A549 (cell line): ENCODE measurements at regions not wholly inside any gene's neighbourhood (a gene's known extent, or its start where the extent isn't known, plus 50 kb on each side); places are given as distances from the start of the nearest gene placed in this dataset.

Experiments used
- ATAC-seq, 2 experiments: fragments of 200-7000 bp in 1 of 2; fragments of >200 bp in 1 of 2; cut with Nextera tagmentation in 1 of 2; cut with Tn5 transposase in 1 of 2; 3 replicates each; pipeline versions ENCODE4 v1.8.0 to v1.9.1; 2018 to 2020; ENCODE audit warnings: mild to moderate bottlenecking in 1 of 2, moderate library complexity in 1 of 2
- CTCF ChIA-PET: fragments of 300-600 bp; sonication (Branson Sonifier 250); formaldehyde crosslinking; extraction: SDS; loops from one replicate; lab custom pipeline; 2021; ENCODE audit warnings: antibody characterized with exemption, inconsistent platforms; lab: Yijun Ruan, JAX
- POLR2A ChIA-PET: fragments of 350-600 bp; formaldehyde crosslinking; extraction: SDS; loops from one replicate; lab custom pipeline; 2021; ENCODE audit warnings: antibody characterized with exemption, inconsistent platforms; lab: Yijun Ruan, JAX
- DNase-seq, 2 experiments: peaks; one replicate each; pipeline versions ENCODE4 v3.0.0 to v3.0.0-alpha.2; 2011 to 2016; ENCODE audit warnings: low read depth in 1 of 2, low spot score in 1 of 2
- FAIRE-seq: peaks from 2 replicates; lab custom pipeline; 2011; peaks lifted over from hg19 to GRCh38; lab: Jason Lieb, UNC
- H3K27ac ChIP-seq, 2 experiments: fragments of >200 bp; sonication (Bioruptor Twin); formaldehyde crosslinking; 3 replicates each; pipeline ENCODE4 v1.5.1; 2016 to 2017
- H3K4me1 ChIP-seq: fragments of >200 bp; sonication (Bioruptor Twin); formaldehyde crosslinking; 3 replicates; pipeline ENCODE4 v1.6.1; 2016
- H3K4me2 ChIP-seq: fragments of >200 bp; sonication (Bioruptor Twin); formaldehyde crosslinking; 3 replicates; pipeline ENCODE4 v1.6.1; 2016
- H3K4me3 ChIP-seq: fragments of >200 bp; sonication (Bioruptor Twin); formaldehyde crosslinking; 3 replicates; pipeline ENCODE4 v1.5.1; 2016
- H3K9me3 ChIP-seq: fragments of >200 bp; sonication (Bioruptor Twin); formaldehyde crosslinking; 3 replicates; pipeline ENCODE4 v1.6.1; 2016
- BCL3 ChIP-seq: fragments of >200 bp; sonication (Bioruptor Twin); formaldehyde crosslinking; IDR thresholded peaks from 3 replicates; pipeline ENCODE4 v1.6.1; 2016
- BHLHE40 ChIP-seq: IDR thresholded peaks from 2 replicates; pipeline ENCODE4 v1.6.1; 2012; ENCODE audit warnings: low read depth, low read length, inconsistent platforms
- CBX2 ChIP-seq: fragments of 200-600 bp; sonication (generic); IDR thresholded peaks from 2 replicates; pipeline ENCODE4 v1.6.1; 2016; ENCODE audit warnings: low read depth, mild to moderate bottlenecking, borderline replicate concordance
- CEBPB ChIP-seq, 2 experiments: fragments of >200 bp in 1 of 2; sonication (Bioruptor Twin) in 1 of 2; formaldehyde crosslinking in 1 of 2; IDR thresholded peaks; 2 replicates each; pipeline ENCODE4 v1.6.1; 2012 to 2016
- EHMT2 ChIP-seq: fragments of 200-600 bp; sonication (generic); IDR thresholded peaks from 2 replicates; pipeline ENCODE4 v1.6.1; 2016; ENCODE audit warnings: antibody characterized with exemption, low read depth, mild to moderate bottlenecking, moderate library complexity
- ELK1 ChIP-seq: fragments of 150-350 bp; IDR thresholded peaks from 2 replicates; pipeline ENCODE4 v1.6.1; 2014; ENCODE audit warnings: low read depth, mild to moderate bottlenecking, low read length
- FOXS1 ChIP-seq: fragments of 250-450 bp; sonication (Bioruptor Pico); IDR thresholded peaks from 2 replicates; pipeline ENCODE4 v1.5.0; 2020; ENCODE audit warnings: mild to moderate bottlenecking, moderate library complexity
- HDAC2 ChIP-seq: fragments of 200-600 bp; sonication (generic); IDR thresholded peaks from 2 replicates; pipeline ENCODE4 v1.6.1; 2016
- HMGXB4 ChIP-seq: fragments of 250-450 bp; sonication (Bioruptor Pico); IDR thresholded peaks from 2 replicates; pipeline ENCODE4 v1.5.0; 2021; ENCODE audit warnings: mild to moderate bottlenecking, moderate library complexity, borderline replicate concordance
- JUN ChIP-seq, 2 experiments: fragments of >200 bp; sonication (Bioruptor Twin); formaldehyde crosslinking; IDR thresholded peaks; 2 replicates in 1 of 2; 3 replicates in 1 of 2; pipeline ENCODE4 v1.6.1; 2016 to 2017
- JUNB ChIP-seq: fragments of >200 bp; sonication (Bioruptor Twin); formaldehyde crosslinking; IDR thresholded peaks from 2 replicates; pipeline ENCODE4 v1.6.1; 2016
- KDM5A ChIP-seq: fragments of 200-600 bp; sonication (generic); IDR thresholded peaks from 2 replicates; pipeline ENCODE4 v1.6.1; 2016; ENCODE audit warnings: antibody characterized with exemption, mild to moderate bottlenecking
- MAX ChIP-seq: IDR thresholded peaks from 2 replicates; pipeline ENCODE4 v1.6.1; 2012
- MAZ ChIP-seq: fragments of 150-350 bp; IDR thresholded peaks from 2 replicates; pipeline ENCODE4 v1.6.1; 2014; ENCODE audit warnings: antibody characterized with exemption, low read depth, low read length, borderline replicate concordance
- NR3C1 ChIP-seq: fragments of >200 bp; sonication (Bioruptor Twin); formaldehyde crosslinking; IDR thresholded peaks from 3 replicates; pipeline ENCODE4 v1.6.1; 2017
- POLR2A ChIP-seq: IDR thresholded peaks from 2 replicates; pipeline ENCODE4 v1.6.1; 2012; ENCODE audit warnings: mild to moderate bottlenecking, low read length
- POLR2AphosphoS2 ChIP-seq: conservative IDR thresholded peaks from 2 replicates; pipeline ENCODE4 v1.6.1; 2012; ENCODE audit warnings: low read length, improper control_type of control experiment, inconsistent platforms
- RAD21 ChIP-seq, 2 experiments: fragments of >200 bp in 1 of 2; sonication (Bioruptor Twin) in 1 of 2; formaldehyde crosslinking in 1 of 2; IDR thresholded peaks in 1 of 2; conservative IDR thresholded peaks in 1 of 2; 2 replicates in 1 of 2; 3 replicates in 1 of 2; pipeline ENCODE4 v1.6.1; 2012 to 2018; ENCODE audit warnings: inconsistent platforms in 1 of 2
- RCOR1 ChIP-seq: fragments of 150-350 bp; IDR thresholded peaks from 2 replicates; pipeline ENCODE4 v1.6.1; 2014; ENCODE audit warnings: antibody characterized with exemption, low read length, low read depth
- RFX5 ChIP-seq: fragments of 450-650 bp; IDR thresholded peaks from 2 replicates; pipeline ENCODE4 v1.7.1; 2014; ENCODE audit warnings: antibody characterized with exemption, mild to moderate bottlenecking, moderate library complexity
- TFCP2L1 ChIP-seq: fragments of 250-450 bp; sonication (Bioruptor Pico); IDR thresholded peaks from 2 replicates; pipeline ENCODE4 v1.5.0; 2021; ENCODE audit warnings: mild to moderate bottlenecking
- USF2 ChIP-seq: fragments of 450-650 bp; IDR thresholded peaks from 2 replicates; pipeline ENCODE4 v1.6.1; 2014; ENCODE audit warnings: antibody characterized with exemption
- ZFP36 ChIP-seq: fragments of 450-650 bp; IDR thresholded peaks from 2 replicates; pipeline ENCODE4 v1.6.1; 2014; ENCODE audit warnings: borderline replicate concordance; ENCODE audit not compliant: partially characterized antibody
- WGBS: methylation state at CpG from one replicate; pipeline ENCODE4 v1.1.6; 2017; ENCODE audit errors: missing lambda C conversion rate; 5-methylcytosine and 5-hydroxymethylcytosine counted together

- H3K27ac ChIP-seq: no peak overlapping the region
- no peaks in the 10 kb centered on the region for H3K4me1 ChIP-seq
- no peaks in the 10 kb centered on the region; the same call in 2 of the 3 replicates for H3K9me3 ChIP-seq
- no peak overlapping the region for H3K4me3 ChIP-seq
- ATAC-seq (no peak), FAIRE-seq (no peak), DNase-seq (no peak)
- no peak for TF ChIP-seq ZFP36
- no peak for TF ChIP-seq BHLHE40
- no peak for TF ChIP-seq RCOR1
- POLR2A ChIA-PET: no interaction called here
- 5% methylated on average over 2 of the region's 2 CpGs for WGBS
- CTCF ChIA-PET: no interaction called here
- no peak overlapping the region for H3K4me2 ChIP-seq
These were observed 327.0 kb downstream of the IZUMO3 start for GRCh38 chr9:24218656-24219055.

- 0% methylated on average over 2 of the region's 2 CpGs for WGBS
- CTCF ChIA-PET: no interaction called here
- H3K4me1 ChIP-seq: no peaks in the 10 kb centered on the region
These were observed 335.1 kb downstream of the IZUMO3 start for GRCh38 chr9:24210641-24211040.

GRCh38 chr9:24189986-24190385 is 355.7 kb downstream of the IZUMO3 start:
- ChIA-PET POLR2A (no interaction called here), CTCF (no interaction called here)
- DNase-seq (no peak), FAIRE-seq (no peak), ATAC-seq (no peak)
- H3K9me3 ChIP-seq: no peaks in the 10 kb centered on the region
- no peaks in the 10 kb centered on the region for H3K4me1 ChIP-seq
- H3K4me3 ChIP-seq: no peak overlapping the region
- WGBS: 3% methylated on average over 1 of the region's 1 CpG
- H3K4me2 ChIP-seq: no peak overlapping the region
- H3K27ac ChIP-seq: no peak overlapping the region
- TF ChIP-seq ELK1 (no peak), POLR2AphosphoS2 (no peak), MAZ (no peak), HDAC2 (no peak), JUNB (no peak), USF2 (no peak), NR3C1 (no peak), ZFP36 (no peak), FOXS1 (no peak), TFCP2L1 (CRISPR knock-in tag) (no peak), HMGXB4 (CRISPR knock-in tag) (no peak), KDM5A (no peak), JUN (IDR thresholded peaks at IDR 0.05) (no peak), RFX5 (no peak), CBX2 (no peak), EHMT2 (no peak), BCL3 (no peak), MAX (no peak)

More at GRCh38 chr9:24210641-24211040, 335.1 kb downstream of the IZUMO3 start:
- DNase-seq: no peak
- H3K27ac ChIP-seq: no peak overlapping the region
- POLR2A ChIA-PET: no interaction called here
- no peak for TF ChIP-seq CEBPB (IDR thresholded peaks at IDR 0.05)
- TF ChIP-seq CBX2: no peak
- TF ChIP-seq JUNB: no peak
- TF ChIP-seq RAD21 (conservative IDR thresholded peaks at IDR 0.05 in 1 of 2, IDR thresholded peaks at IDR 0.05 in 1 of 2): no peak
- no peak for TF ChIP-seq POLR2A
- TF ChIP-seq, all 56 proteins: peak for 0
- no peak overlapping the region for H3K4me3 ChIP-seq
- FAIRE-seq: no peak
- no peaks in the 10 kb centered on the region; the same call in none of the 3 replicates for H3K9me3 ChIP-seq
- no peak for ATAC-seq
- no peak overlapping the region for H3K4me2 ChIP-seq
